WTC11 (cell line): ENCODE measurements at regions not wholly inside any gene's neighbourhood (a gene's known extent, or its start where the extent isn't known, plus 50 kb on each side); places are given as distances from the start of the nearest gene placed in this dataset.

Source experiments
- ATAC-seq: fragments of 200-7000 bp; cut with Tn5 transposase; 2 replicates; pipeline ENCODE4 v1.10.0; 2021; ENCODE audit warnings: mild to moderate bottlenecking, moderate library complexity
- CTCF ChIA-PET: fragments of 300-600 bp; sonication (Branson Sonifier 250); formaldehyde crosslinking; loops from one replicate; lab custom pipeline; 2021; ENCODE audit warnings: antibody characterized with exemption; lab: Charles Lee
- POLR2A ChIA-PET: fragments of 350-600 bp; sonication (Branson Sonifier 250); formaldehyde crosslinking; loops from one replicate; lab custom pipeline; 2021; ENCODE audit warnings: antibody characterized with exemption; lab: Charles Lee
- DNase-seq: peaks from one replicate; pipeline ENCODE4 v3.0.0; 2021; ENCODE audit warnings: low spot score
- H3K27ac Mint-ChIP-seq: 2 replicates; pipeline ENCODE4 v1.8.0; 2021; ENCODE audit warnings: mixed read lengths
- H3K27me3 Mint-ChIP-seq: 2 replicates; pipeline ENCODE4 v1.8.0; 2021; ENCODE audit warnings: low read depth, mild to moderate bottlenecking, moderate library complexity, mixed read lengths
- H3K36me3 Mint-ChIP-seq: 2 replicates; pipeline ENCODE4 v1.8.0; 2021; ENCODE audit warnings: mixed read lengths
- H3K4me1 Mint-ChIP-seq: 2 replicates; pipeline ENCODE4 v1.8.0; 2022; ENCODE audit warnings: mixed read lengths
- H3K4me3 Mint-ChIP-seq: 2 replicates; pipeline ENCODE4 v1.8.0; 2021; ENCODE audit warnings: mild to moderate bottlenecking, moderate library complexity, mixed read lengths
- H3K9me3 Mint-ChIP-seq: 2 replicates; pipeline ENCODE4 v1.8.0; 2021; ENCODE audit warnings: mixed read lengths
- CBFB ChIP-seq: sonication (generic); formaldehyde crosslinking; IDR thresholded peaks from 2 replicates; pipeline ENCODE4 v1.8.1; 2022; ENCODE audit warnings: mild to moderate bottlenecking, low read depth, missing genetic modification reagents
- ELF4 ChIP-seq: sonication (generic); formaldehyde crosslinking; IDR thresholded peaks from 2 replicates; pipeline ENCODE4 v1.8.1; 2022; ENCODE audit warnings: low read depth, mild to moderate bottlenecking, moderate library complexity, missing genetic modification reagents
- ESRRA ChIP-seq: sonication (generic); formaldehyde crosslinking; IDR thresholded peaks from 2 replicates; pipeline ENCODE4 v1.8.1; 2022; ENCODE audit warnings: mild to moderate bottlenecking, missing genetic modification reagents, borderline replicate concordance
- FOXK1 ChIP-seq: sonication (generic); formaldehyde crosslinking; IDR thresholded peaks from 2 replicates; pipeline ENCODE4 v1.8.0; 2022; ENCODE audit warnings: mild to moderate bottlenecking, moderate library complexity, missing genetic modification reagents
- GTF2I ChIP-seq: fragments of 250-450 bp; sonication (Bioruptor Pico); conservative IDR thresholded peaks from 2 replicates; pipeline ENCODE4 v1.4.0; 2021; ENCODE audit warnings: mild to moderate bottlenecking
- IRF1 ChIP-seq: sonication (generic); formaldehyde crosslinking; IDR thresholded peaks from 2 replicates; pipeline ENCODE4 v1.8.0; 2023; ENCODE audit warnings: missing genetic modification reagents
- IRF2 ChIP-seq: sonication (generic); formaldehyde crosslinking; IDR thresholded peaks from 2 replicates; pipeline ENCODE4 v1.8.0; 2022; ENCODE audit warnings: low read depth, missing genetic modification reagents, borderline replicate concordance
- MLX ChIP-seq: sonication (generic); formaldehyde crosslinking; IDR thresholded peaks from 2 replicates; pipeline ENCODE4 v1.8.1; 2023; ENCODE audit warnings: mild to moderate bottlenecking, missing genetic modification reagents, moderate library complexity
- NFATC4 ChIP-seq: fragments of 250-450 bp; sonication (Bioruptor Pico); IDR thresholded peaks from 2 replicates; pipeline ENCODE4 v1.9.0; 2021; ENCODE audit warnings: mild to moderate bottlenecking
- PRRX2 ChIP-seq: fragments of 250-450 bp; sonication (Bioruptor Pico); IDR thresholded peaks from 2 replicates; pipeline ENCODE4 v1.8.0; 2021; ENCODE audit warnings: mild to moderate bottlenecking
- SMAD3 ChIP-seq: sonication (generic); formaldehyde crosslinking; IDR thresholded peaks from 2 replicates; pipeline ENCODE4 v1.8.0; 2022; ENCODE audit warnings: missing genetic modification reagents, mild to moderate bottlenecking, borderline replicate concordance
- SP1 ChIP-seq: sonication (generic); formaldehyde crosslinking; conservative IDR thresholded peaks from 2 replicates; pipeline ENCODE4 v1.8.1; 2022; ENCODE audit warnings: missing genetic modification reagents
- TP53 ChIP-seq: sonication (generic); formaldehyde crosslinking; IDR thresholded peaks from 2 replicates; pipeline ENCODE4 v1.8.1; 2023; ENCODE audit warnings: mild to moderate bottlenecking, missing genetic modification reagents
- ZNF232 ChIP-seq: sonication (generic); formaldehyde crosslinking; IDR thresholded peaks from 2 replicates; pipeline ENCODE4 v1.8.0; 2022; ENCODE audit warnings: mild to moderate bottlenecking, missing genetic modification reagents
- ZNF281 ChIP-seq: sonication (generic); formaldehyde crosslinking; IDR thresholded peaks from 2 replicates; pipeline ENCODE4 v1.8.0; 2023; ENCODE audit warnings: mild to moderate bottlenecking, missing genetic modification reagents
- ZNF425 ChIP-seq: fragments of 250-450 bp; sonication (Bioruptor Pico); conservative IDR thresholded peaks from 2 replicates; pipeline ENCODE4 v1.9.0; 2021; ENCODE audit warnings: mild to moderate bottlenecking
- TF ChIP-seq, protein P1 (sequence below): fragments of 250-450 bp; sonication (Bioruptor Pico); IDR thresholded peaks from 2 replicates; pipeline ENCODE4 v1.9.0; 2021; ENCODE audit warnings: mild to moderate bottlenecking, borderline replicate concordance
- TF ChIP-seq, protein P2 (sequence below): sonication (generic); formaldehyde crosslinking; IDR thresholded peaks from 2 replicates; pipeline ENCODE4 v1.8.1; 2022; ENCODE audit warnings: low read depth, mild to moderate bottlenecking, moderate library complexity, missing genetic modification reagents, borderline replicate concordance
- TF ChIP-seq, protein P3 (sequence below): fragments of 250-450 bp; sonication (Bioruptor Pico); IDR thresholded peaks from 2 replicates; pipeline ENCODE4 v1.9.0; 2021; ENCODE audit warnings: mild to moderate bottlenecking
- TF ChIP-seq, protein P4 (sequence below): sonication (generic); formaldehyde crosslinking; IDR thresholded peaks from 2 replicates; pipeline ENCODE4 v1.8.1; 2022; ENCODE audit warnings: mild to moderate bottlenecking, missing genetic modification reagents, moderate library complexity, borderline replicate concordance

DNA sequence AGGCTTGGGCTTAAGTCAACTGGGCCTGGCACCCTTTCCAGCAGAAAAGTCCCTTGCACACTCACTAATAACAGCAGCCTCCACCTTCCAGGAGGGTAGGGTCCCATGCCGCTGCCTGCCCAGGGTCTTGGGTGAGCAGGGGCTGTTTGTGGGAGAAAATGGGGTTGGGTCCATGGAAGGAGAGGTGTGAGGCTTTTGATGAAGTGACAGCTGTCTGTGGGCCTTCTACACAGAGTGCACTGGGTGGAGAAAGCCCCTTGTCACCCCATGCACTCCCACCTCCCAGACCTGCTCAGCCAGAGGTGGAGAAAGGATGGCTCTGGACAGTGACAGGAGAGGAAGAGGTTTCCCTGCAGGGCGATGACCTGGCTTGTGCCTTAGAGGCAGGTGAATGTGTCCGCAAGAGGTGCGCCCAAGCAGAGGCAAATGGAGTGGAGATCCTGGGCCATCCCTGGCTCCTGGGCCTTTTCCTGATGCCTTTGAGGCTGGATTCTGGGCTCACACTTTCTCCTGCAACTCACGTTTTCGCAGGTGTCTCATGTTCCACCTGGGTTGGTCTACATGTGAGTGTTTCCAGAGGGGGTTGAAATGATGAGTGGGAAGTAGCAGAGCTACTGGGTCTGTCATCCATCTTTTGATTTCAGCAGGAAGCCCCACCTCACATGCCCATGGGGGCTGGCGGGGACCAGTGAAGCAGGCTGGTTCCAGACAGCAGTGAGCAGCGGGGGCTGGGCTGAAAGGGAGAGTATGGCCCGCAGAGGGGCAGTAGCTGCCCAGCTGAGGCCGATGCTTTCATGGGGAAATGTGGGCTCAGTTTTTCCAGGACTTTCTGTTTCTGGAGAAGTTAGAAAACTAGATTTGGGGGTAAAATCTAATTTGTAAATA, 85.2 kb upstream of the PRR23E start:
- H3K9me3 Mint-ChIP-seq, result peaks cover 27% of the 10 kb centered on the region
- CTCF ChIA-PET, result no interaction called here
- TF ChIP-seq ELF4 (CRISPR knock-in tag) (no peak), IRF1 (CRISPR knock-in tag) (no peak), ESRRA (no peak), SMAD3 (CRISPR knock-in tag) (no peak), CBFB (CRISPR knock-in tag) (no peak), MLX (no peak), FOXK1 (CRISPR knock-in tag) (no peak), ZNF425 (no peak), PRRX2 (CRISPR knock-in tag) (no peak), IRF2 (CRISPR knock-in tag) (no peak), ZNF232 (CRISPR knock-in tag) (no peak), TP53 (CRISPR knock-in tag) (no peak), SP1 (CRISPR knock-in tag) (no peak), GTF2I (CRISPR knock-in tag) (no peak), NFATC4 (no peak), ZNF281 (CRISPR knock-in tag) (no peak)
- TF ChIP-seq, protein P1, sequence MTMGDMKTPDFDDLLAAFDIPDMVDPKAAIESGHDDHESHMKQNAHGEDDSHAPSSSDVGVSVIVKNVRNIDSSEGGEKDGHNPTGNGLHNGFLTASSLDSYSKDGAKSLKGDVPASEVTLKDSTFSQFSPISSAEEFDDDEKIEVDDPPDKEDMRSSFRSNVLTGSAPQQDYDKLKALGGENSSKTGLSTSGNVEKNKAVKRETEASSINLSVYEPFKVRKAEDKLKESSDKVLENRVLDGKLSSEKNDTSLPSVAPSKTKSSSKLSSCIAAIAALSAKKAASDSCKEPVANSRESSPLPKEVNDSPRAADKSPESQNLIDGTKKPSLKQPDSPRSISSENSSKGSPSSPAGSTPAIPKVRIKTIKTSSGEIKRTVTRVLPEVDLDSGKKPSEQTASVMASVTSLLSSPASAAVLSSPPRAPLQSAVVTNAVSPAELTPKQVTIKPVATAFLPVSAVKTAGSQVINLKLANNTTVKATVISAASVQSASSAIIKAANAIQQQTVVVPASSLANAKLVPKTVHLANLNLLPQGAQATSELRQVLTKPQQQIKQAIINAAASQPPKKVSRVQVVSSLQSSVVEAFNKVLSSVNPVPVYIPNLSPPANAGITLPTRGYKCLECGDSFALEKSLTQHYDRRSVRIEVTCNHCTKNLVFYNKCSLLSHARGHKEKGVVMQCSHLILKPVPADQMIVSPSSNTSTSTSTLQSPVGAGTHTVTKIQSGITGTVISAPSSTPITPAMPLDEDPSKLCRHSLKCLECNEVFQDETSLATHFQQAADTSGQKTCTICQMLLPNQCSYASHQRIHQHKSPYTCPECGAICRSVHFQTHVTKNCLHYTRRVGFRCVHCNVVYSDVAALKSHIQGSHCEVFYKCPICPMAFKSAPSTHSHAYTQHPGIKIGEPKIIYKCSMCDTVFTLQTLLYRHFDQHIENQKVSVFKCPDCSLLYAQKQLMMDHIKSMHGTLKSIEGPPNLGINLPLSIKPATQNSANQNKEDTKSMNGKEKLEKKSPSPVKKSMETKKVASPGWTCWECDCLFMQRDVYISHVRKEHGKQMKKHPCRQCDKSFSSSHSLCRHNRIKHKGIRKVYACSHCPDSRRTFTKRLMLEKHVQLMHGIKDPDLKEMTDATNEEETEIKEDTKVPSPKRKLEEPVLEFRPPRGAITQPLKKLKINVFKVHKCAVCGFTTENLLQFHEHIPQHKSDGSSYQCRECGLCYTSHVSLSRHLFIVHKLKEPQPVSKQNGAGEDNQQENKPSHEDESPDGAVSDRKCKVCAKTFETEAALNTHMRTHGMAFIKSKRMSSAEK, result no peak
- TF ChIP-seq, protein P2, sequence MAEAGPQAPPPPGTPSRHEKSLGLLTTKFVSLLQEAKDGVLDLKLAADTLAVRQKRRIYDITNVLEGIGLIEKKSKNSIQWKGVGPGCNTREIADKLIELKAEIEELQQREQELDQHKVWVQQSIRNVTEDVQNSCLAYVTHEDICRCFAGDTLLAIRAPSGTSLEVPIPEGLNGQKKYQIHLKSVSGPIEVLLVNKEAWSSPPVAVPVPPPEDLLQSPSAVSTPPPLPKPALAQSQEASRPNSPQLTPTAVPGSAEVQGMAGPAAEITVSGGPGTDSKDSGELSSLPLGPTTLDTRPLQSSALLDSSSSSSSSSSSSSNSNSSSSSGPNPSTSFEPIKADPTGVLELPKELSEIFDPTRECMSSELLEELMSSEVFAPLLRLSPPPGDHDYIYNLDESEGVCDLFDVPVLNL (CRISPR knock-in tag), result no peak
- TF ChIP-seq, protein P3, sequence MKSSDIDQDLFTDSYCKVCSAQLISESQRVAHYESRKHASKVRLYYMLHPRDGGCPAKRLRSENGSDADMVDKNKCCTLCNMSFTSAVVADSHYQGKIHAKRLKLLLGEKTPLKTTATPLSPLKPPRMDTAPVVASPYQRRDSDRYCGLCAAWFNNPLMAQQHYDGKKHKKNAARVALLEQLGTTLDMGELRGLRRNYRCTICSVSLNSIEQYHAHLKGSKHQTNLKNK, result no peak
- TF ChIP-seq, protein P4, sequence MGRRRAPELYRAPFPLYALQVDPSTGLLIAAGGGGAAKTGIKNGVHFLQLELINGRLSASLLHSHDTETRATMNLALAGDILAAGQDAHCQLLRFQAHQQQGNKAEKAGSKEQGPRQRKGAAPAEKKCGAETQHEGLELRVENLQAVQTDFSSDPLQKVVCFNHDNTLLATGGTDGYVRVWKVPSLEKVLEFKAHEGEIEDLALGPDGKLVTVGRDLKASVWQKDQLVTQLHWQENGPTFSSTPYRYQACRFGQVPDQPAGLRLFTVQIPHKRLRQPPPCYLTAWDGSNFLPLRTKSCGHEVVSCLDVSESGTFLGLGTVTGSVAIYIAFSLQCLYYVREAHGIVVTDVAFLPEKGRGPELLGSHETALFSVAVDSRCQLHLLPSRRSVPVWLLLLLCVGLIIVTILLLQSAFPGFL (CRISPR knock-in tag), result no peak
- H3K27me3 Mint-ChIP-seq, result peaks cover 6% of the 10 kb centered on the region
- POLR2A ChIA-PET, result no interaction called here
- no peak for DNase-seq
- H3K4me1 Mint-ChIP-seq, result peaks cover 26% of the 10 kb centered on the region
- no peak for ATAC-seq
- H3K4me3 Mint-ChIP-seq, result no peak overlapping the region
- no peak overlapping the region for H3K27ac Mint-ChIP-seq
- H3K36me3 Mint-ChIP-seq, result peaks cover 10% of the 10 kb centered on the region
